GM18868 (cell line): ENCODE measurements at regions not wholly inside any gene's neighbourhood (a gene's known extent, or its start where the extent isn't known, plus 50 kb on each side); places are given as distances from the start of the nearest gene placed in this dataset.

Experiments used
- ATAC-seq: cut with Tn5 transposase; IDR thresholded peaks from one replicate; pipeline ENCODE4 v1.9.1; 2021; ENCODE audit warnings: mild to moderate bottlenecking, moderate library complexity; ENCODE audit not compliant: unreplicated experiment

GRCh38 chr12:78483767-78484315 is 380.7 kb upstream of the SYT1 start:
- ATAC-seq, result no peak

GRCh38 chr12:78489990-78490389 is 374.6 kb upstream of the SYT1 start:
- ATAC-seq, result no peak

- no peak for ATAC-seq
These were observed 373.7 kb upstream of the SYT1 start for GRCh38 chr12:78490861-78491260.

- no peak for ATAC-seq
These were observed 369.7 kb upstream of the SYT1 start for GRCh38 chr12:78494911-78495310.

- ATAC-seq, result no peak
These were observed 362.7 kb upstream of the SYT1 start for GRCh38 chr12:78501825-78502224.

GRCh38 chr12:78519422-78519821 is 345.2 kb upstream of the SYT1 start:
- ATAC-seq, result no peak

- ATAC-seq, result no peak
These were observed 334.3 kb upstream of the SYT1 start for GRCh38 chr12:78530100-78530765.

- ATAC-seq, result no peak
These were observed 332.6 kb upstream of the SYT1 start for GRCh38 chr12:78531831-78532458.

GRCh38 chr12:78534311-78534710 is 330.3 kb upstream of the SYT1 start:
- no peak for ATAC-seq

GRCh38 chr12:78540606-78541336 is 323.8 kb upstream of the SYT1 start:
- no peak for ATAC-seq

- ATAC-seq, result no peak
These were observed 313.7 kb upstream of the SYT1 start for GRCh38 chr12:78550831-78551230.

- ATAC-seq, result no peak
These were observed 308.8 kb upstream of the SYT1 start for GRCh38 chr12:78555802-78556201.

- ATAC-seq, result no peak
These were observed 307.9 kb upstream of the SYT1 start for GRCh38 chr12:78556651-78557050.

GRCh38 chr12:78559416-78559815 is 305.2 kb upstream of the SYT1 start:
- ATAC-seq, result no peak

GRCh38 chr12:78559886-78560285 is 304.7 kb upstream of the SYT1 start:
- ATAC-seq, result no peak

GRCh38 chr12:78560633-78561032 is 303.9 kb upstream of the SYT1 start:
- ATAC-seq, result no peak

- ATAC-seq, result no peak
These were observed 302.0 kb upstream of the SYT1 start for GRCh38 chr12:78562368-78563205.

- ATAC-seq, result no peak
These were observed 300.7 kb upstream of the SYT1 start for GRCh38 chr12:78563826-78564225.

GRCh38 chr12:78566456-78566855 is 298.1 kb upstream of the SYT1 start:
- ATAC-seq, result no peak

GRCh38 chr12:78568321-78569020 is 296.1 kb upstream of the SYT1 start:
- ATAC-seq, result no peak
